HepG2 (cell line): ENCODE measurements at regions not wholly inside any gene's neighbourhood (a gene's known extent, or its start where the extent isn't known, plus 50 kb on each side); places are given as distances from the start of the nearest gene placed in this dataset.

ENCODE experiments used
- ATF1 ChIP-seq: IDR thresholded peaks from 2 replicates; pipeline ENCODE4 v1.6.1; 2016; ENCODE audit warnings: mild to moderate bottlenecking, control low read depth
- CCAR2 ChIP-seq: fragments of 200-400 bp; formaldehyde crosslinking; optimal IDR thresholded peaks from 2 replicates; pipeline ENCODE3; 2018; ENCODE audit warnings: low read depth, mild to moderate bottlenecking, low read length, moderate library complexity
- CEBPB ChIP-seq: IDR thresholded peaks from 2 replicates; pipeline ENCODE4 v1.6.1; 2011; ENCODE audit warnings: low read depth, low read length, improper control_type of control experiment, borderline replicate concordance
- CENPT ChIP-seq: sonication (generic); formaldehyde crosslinking; IDR thresholded peaks from 2 replicates; pipeline ENCODE4 v1.8.0; 2022; ENCODE audit warnings: low read depth, mild to moderate bottlenecking, moderate library complexity, missing genetic modification reagents
- CENPX ChIP-seq: sonication (generic); formaldehyde crosslinking; IDR thresholded peaks from 2 replicates; pipeline ENCODE4 v1.9.0; 2021; ENCODE audit warnings: mild to moderate bottlenecking, missing genetic modification reagents, moderate library complexity
- CREM ChIP-seq, 2 experiments: sonication (generic) in 1 of 2; formaldehyde crosslinking in 1 of 2; IDR thresholded peaks; 2 replicates each; pipeline versions ENCODE4 v1.4.0 to v1.6.1; 2016 to 2020; ENCODE audit warnings: antibody characterized with exemption in 1 of 2, mild to moderate bottlenecking in 1 of 2, missing genetic modification reagents in 1 of 2
- GABPB1 ChIP-seq: IDR thresholded peaks from 2 replicates; pipeline ENCODE4 v1.6.1; 2016; ENCODE audit warnings: mild to moderate bottlenecking, missing genetic modification reagents, moderate library complexity, missing compliant biosample characterization
- HDAC1 ChIP-seq: sonication (generic); formaldehyde crosslinking; IDR thresholded peaks from 2 replicates; pipeline ENCODE4 v1.5.1; 2020; ENCODE audit warnings: mild to moderate bottlenecking, missing genetic modification reagents
- HNF4G ChIP-seq, 2 experiments: sonication (generic) in 1 of 2; formaldehyde crosslinking in 1 of 2; IDR thresholded peaks; 2 replicates each; pipeline versions ENCODE4 v1.4.0 to v1.6.1; 2011 to 2020; ENCODE audit warnings: borderline replicate concordance in 2 of 2, low read depth in 2 of 2, mild to moderate bottlenecking in 2 of 2, low read length in 1 of 2, missing genetic modification reagents in 1 of 2, moderate library complexity in 1 of 2
- IRF2 ChIP-seq: IDR thresholded peaks from 2 replicates; pipeline ENCODE4 v1.6.1; 2018; ENCODE audit warnings: missing genetic modification reagents, missing compliant biosample characterization
- MAFF ChIP-seq: IDR thresholded peaks from 2 replicates; pipeline ENCODE4 v1.6.1; 2011; ENCODE audit warnings: low read depth, low read length, improper control_type of control experiment
- MAFK ChIP-seq, 2 experiments: IDR thresholded peaks in 1 of 2; conservative IDR thresholded peaks in 1 of 2; 2 replicates each; pipeline ENCODE4 v1.6.1; 2011; ENCODE audit warnings: improper control_type of control experiment in 2 of 2, low read length in 2 of 2
- SMAD3 ChIP-seq: sonication (generic); formaldehyde crosslinking; IDR thresholded peaks from 2 replicates; pipeline ENCODE4 v1.4.0; 2020; ENCODE audit warnings: missing genetic modification reagents
- TCF7L2 ChIP-seq: IDR thresholded peaks from 2 replicates; pipeline ENCODE4 v1.6.1; 2011; ENCODE audit warnings: mild to moderate bottlenecking, low read depth, low read length, moderate library complexity
- ZBTB3 ChIP-seq: sonication (generic); formaldehyde crosslinking; IDR thresholded peaks from 2 replicates; pipeline ENCODE4 v1.4.0; 2020; ENCODE audit warnings: low read depth, mild to moderate bottlenecking, moderate library complexity, missing genetic modification reagents, borderline replicate concordance
- ZBTB49 ChIP-seq: sonication (generic); formaldehyde crosslinking; IDR thresholded peaks from 2 replicates; pipeline ENCODE4 v1.4.0; 2020; ENCODE audit warnings: missing genetic modification reagents, borderline replicate concordance
- ZFP36L2 ChIP-seq: sonication (generic); formaldehyde crosslinking; IDR thresholded peaks from 2 replicates; pipeline ENCODE4 v1.4.0; 2020; ENCODE audit warnings: missing genetic modification reagents
- ZFP90 ChIP-seq: sonication (generic); formaldehyde crosslinking; IDR thresholded peaks from 2 replicates; pipeline ENCODE4 v1.8.0; 2022; ENCODE audit warnings: missing genetic modification reagents, mild to moderate bottlenecking, inconsistent platforms, borderline replicate concordance
- ZFYVE20 ChIP-seq: sonication (generic); formaldehyde crosslinking; IDR thresholded peaks from 2 replicates; pipeline ENCODE4 v1.8.0; 2023; ENCODE audit warnings: low read depth, mild to moderate bottlenecking, moderate library complexity, missing genetic modification reagents, borderline replicate concordance
- ZNF260 ChIP-seq: sonication (generic); formaldehyde crosslinking; IDR thresholded peaks from 2 replicates; pipeline ENCODE4 v1.4.0; 2020; ENCODE audit warnings: missing genetic modification reagents, low read depth, mild to moderate bottlenecking, borderline replicate concordance
- ZNF383 ChIP-seq: sonication (generic); formaldehyde crosslinking; IDR thresholded peaks from 2 replicates; pipeline ENCODE4 v1.4.0; 2020; ENCODE audit warnings: missing genetic modification reagents, mild to moderate bottlenecking, borderline replicate concordance
- ZNF605 ChIP-seq: sonication (generic); formaldehyde crosslinking; IDR thresholded peaks from 2 replicates; pipeline ENCODE4 v1.8.0; 2022; ENCODE audit warnings: mild to moderate bottlenecking, missing genetic modification reagents
- ZNF615 ChIP-seq: sonication (generic); formaldehyde crosslinking; IDR thresholded peaks from 2 replicates; pipeline ENCODE4 v1.5.0; 2020; ENCODE audit warnings: mild to moderate bottlenecking, missing genetic modification reagents, borderline replicate concordance
- ZNF652 ChIP-seq: IDR thresholded peaks from 2 replicates; pipeline ENCODE4 v1.6.1; 2016; ENCODE audit warnings: low read depth, borderline replicate concordance
- ZNF691 ChIP-seq: sonication (generic); formaldehyde crosslinking; IDR thresholded peaks from 2 replicates; pipeline ENCODE4 v1.4.0; 2020; ENCODE audit warnings: missing genetic modification reagents, low read depth, mild to moderate bottlenecking, borderline replicate concordance
- ZNF737 ChIP-seq: sonication (generic); formaldehyde crosslinking; IDR thresholded peaks from 2 replicates; pipeline ENCODE4 v1.5.0; 2020; ENCODE audit warnings: missing genetic modification reagents, mild to moderate bottlenecking, borderline replicate concordance
- ZNF788 ChIP-seq: sonication (generic); formaldehyde crosslinking; IDR thresholded peaks from 2 replicates; pipeline ENCODE4 v1.5.0; 2020; ENCODE audit warnings: mild to moderate bottlenecking, missing genetic modification reagents, borderline replicate concordance

DNA sequence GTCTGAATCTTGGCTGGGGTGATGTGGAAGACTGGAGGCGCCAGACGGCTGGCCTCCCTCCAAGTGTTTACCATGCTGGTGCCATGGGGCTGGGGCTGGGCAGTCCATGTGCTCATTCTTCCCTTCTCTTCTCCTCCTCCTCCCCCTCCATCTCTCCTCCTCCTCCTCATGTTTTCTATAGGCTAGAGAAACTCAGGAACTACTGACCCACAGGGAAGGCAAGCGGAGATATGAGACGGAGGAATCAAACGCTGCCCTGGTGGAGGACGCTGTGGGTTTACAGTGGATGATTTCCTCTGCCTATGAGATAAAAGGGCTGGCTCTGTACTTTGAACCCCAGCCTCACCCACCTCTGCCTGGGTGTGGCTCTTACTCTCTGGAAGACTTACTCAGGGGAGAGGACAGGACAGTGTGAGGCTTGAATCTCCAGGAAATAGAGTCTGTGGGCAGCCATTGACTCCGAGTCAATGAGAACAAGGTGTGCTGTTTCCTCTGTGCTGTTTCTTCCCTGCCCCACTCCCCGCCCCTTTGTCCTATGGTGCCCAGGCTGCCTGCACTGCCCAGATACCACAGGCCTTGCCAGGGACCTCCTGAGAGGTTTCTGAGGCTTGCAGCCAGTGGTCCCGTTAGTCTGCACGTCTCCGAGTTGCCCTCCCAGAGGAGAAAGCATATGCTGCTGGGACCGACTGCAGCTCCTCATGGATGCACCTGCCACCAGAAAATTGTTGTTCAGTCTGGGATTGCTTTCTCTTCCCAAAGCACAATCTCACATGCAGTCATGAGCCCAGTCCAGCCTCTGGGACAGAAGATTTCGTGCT lies 132.6 kb upstream of the ARHGAP5 start (continued):
- TF ChIP-seq MAFK (conservative IDR thresholded peaks at IDR 0.05 in 1 of 2, IDR thresholded peaks at IDR 0.05 in 1 of 2; ENCODE audit: low read length in 2 of 2) (no peak), ATF1 (CRISPR knock-in tag) (no peak), CREM (IDR thresholded peaks at IDR 0.05) (peak; percentile 60; the same call in 1 of the 2 replicates), CREM (CRISPR knock-in tag; IDR thresholded peaks at IDR 0.05) (no peak), TCF7L2 (no peak), HNF4G (IDR thresholded peaks at IDR 0.05; ENCODE audit: borderline replicate concordance, low read depth, low read length) (peak; percentile 84), HNF4G (CRISPR knock-in tag; IDR thresholded peaks at IDR 0.05; ENCODE audit: borderline replicate concordance, low read depth) (peak; percentile 83; the same call in 1 of the 2 replicates), CCAR2 (peak; percentile 73), IRF2 (CRISPR knock-in tag) (peak; percentile 52; the same call in 1 of the 2 replicates), CENPX (CRISPR knock-in tag) (no peak), ZNF788 (CRISPR knock-in tag) (peak; percentile 79), ZFP36L2 (CRISPR knock-in tag) (no peak), ZBTB49 (CRISPR knock-in tag) (no peak), CENPT (CRISPR knock-in tag) (no peak), ZNF691 (no peak), ZFYVE20 (CRISPR knock-in tag) (no peak), ZNF615 (CRISPR knock-in tag) (0 out of 2 replicates have a peak, but pooled peaks have one; percentile 46), ZNF383 (CRISPR knock-in tag) (no peak), GABPB1 (CRISPR knock-in tag) (no peak; the same call in none of the 2 replicates), MAFF (no peak), ZNF652 (no peak; the same call in 1 of the 2 replicates), ZNF737 (CRISPR knock-in tag) (no peak), ZNF605 (CRISPR knock-in tag) (peak; percentile 28; the same call in 1 of the 2 replicates), SMAD3 (0 out of 2 replicates have a peak, but pooled peaks have one; percentile 33), ZFP90 (CRISPR knock-in tag) (peak; percentile 95), HDAC1 (CRISPR knock-in tag) (0 out of 2 replicates have a peak, but pooled peaks have one; percentile 34), ZNF260 (no peak), ZBTB3 (CRISPR knock-in tag) (no peak), CEBPB (no peak)
